B cell (primary cell): ENCODE measurements at regions not wholly inside any gene's neighbourhood (a gene's known extent, or its start where the extent isn't known, plus 50 kb on each side); places are given as distances from the start of the nearest gene placed in this dataset.

Experiments
- ATAC-seq: fragments of 200-7000 bp; cut with Tn5 transposase; one replicate; pipeline ENCODE4 v1.10.0; 2021; ENCODE audit warnings: low read depth, mild to moderate bottlenecking, moderate number of reproducible peaks, moderate library complexity
- CTCF ChIA-PET: fragments of 350-600 bp; sonication (Branson Sonifier 250); formaldehyde crosslinking; loops from one replicate; lab custom pipeline; 2021; ENCODE audit warnings: antibody characterized with exemption, inconsistent platforms; lab: Charles Lee
- POLR2A ChIA-PET: fragments of 350-600 bp; sonication (Branson Sonifier 250); formaldehyde crosslinking; loops from one replicate; lab custom pipeline; 2021; ENCODE audit warnings: antibody characterized with exemption; lab: Charles Lee
- DNase-seq: peaks from one replicate; pipeline ENCODE4 v3.0.0; 2013
- H2AFZ ChIP-seq: 2 replicates; pipeline ENCODE4 v1.6.1; 2012; ENCODE audit warnings: mild to moderate bottlenecking, low read depth, low read length; ENCODE audit not compliant: insufficient read depth, poor library complexity, severe bottlenecking
- H3K27ac ChIP-seq, 2 donors: 1 replicate in 1 of 2; 2 replicates in 1 of 2; pipeline ENCODE4 v1.5.1; 2012 to 2013; ENCODE audit warnings: low read length in 2 of 2, mild to moderate bottlenecking in 2 of 2, moderate library complexity in 1 of 2
- H3K27me3 ChIP-seq, 4 experiments: fragments of 200-600 bp in 1 of 4; sonication (generic) in 1 of 4; replicated peaks in 1 of 4; 1 replicate in 2 of 4; 2 replicates in 2 of 4; pipeline versions ENCODE4 v1.6.1 to v1.7.0; 2013 to 2016; ENCODE audit warnings: low read length in 3 of 4, mild to moderate bottlenecking in 2 of 4, mixed read lengths in 1 of 4, moderate library complexity in 1 of 4; ENCODE audit not compliant: insufficient read depth in 4 of 4, control insufficient read depth in 3 of 4; ENCODE audit errors: control extremely low read depth in 1 of 4
- H3K36me3 ChIP-seq, 2 experiments: replicated peaks in 1 of 2; 1 replicate in 1 of 2; 2 replicates in 1 of 2; pipeline versions ENCODE4 v1.6.1 to v1.7.1; 2013; ENCODE audit warnings: low read length in 1 of 2; ENCODE audit not compliant: insufficient read depth in 2 of 2, control insufficient read depth in 1 of 2; ENCODE audit errors: control extremely low read depth in 1 of 2, extremely low read depth in 1 of 2
- H3K4me1 ChIP-seq, 2 donors: fragments of 200-600 bp in 1 of 2; sonication (generic) in 1 of 2; 1 replicate in 1 of 2; 2 replicates in 1 of 2; pipeline versions ENCODE4 v1.5.1 to v1.6.1; 2013 to 2017; ENCODE audit warnings: low read length in 2 of 2; ENCODE audit not compliant: control insufficient read depth in 2 of 2, insufficient read depth in 2 of 2
- H3K4me2 ChIP-seq: replicated peaks from 2 replicates; pipeline ENCODE3; 2012; ENCODE audit warnings: mild to moderate bottlenecking, low read depth, low read length; ENCODE audit not compliant: poor library complexity, severe bottlenecking
- H3K4me3 ChIP-seq, 5 experiments: fragments of 200-600 bp in 1 of 5; sonication (generic) in 1 of 5; 1 replicate in 3 of 5; 2 replicates in 2 of 5; pipeline versions ENCODE4 v1.5.1 to v1.7.0; 2011 to 2016; ENCODE audit warnings: low read length in 4 of 5, mild to moderate bottlenecking in 4 of 5, low read depth in 2 of 5, control low read depth in 1 of 5, moderate library complexity in 1 of 5; ENCODE audit not compliant: insufficient read depth in 1 of 5; ENCODE audit errors: control extremely low read depth in 1 of 5, extremely low read depth in 1 of 5
- H3K79me2 ChIP-seq: fragments of 200-600 bp; sonication (generic); one replicate; pipeline ENCODE4 v1.6.0; 2016; ENCODE audit warnings: low read length; ENCODE audit not compliant: control insufficient read depth, insufficient read depth
- H3K9ac ChIP-seq: fragments of 200-600 bp; sonication (generic); 2 replicates; pipeline ENCODE4 v1.6.1; 2017; ENCODE audit warnings: mild to moderate bottlenecking, low read length, moderate library complexity
- H3K9me3 ChIP-seq, 3 donors: one replicate each; pipeline versions ENCODE4 v1.6.1 to v1.7.1; 2013; ENCODE audit warnings: low read length in 2 of 3; ENCODE audit not compliant: control insufficient read depth in 2 of 3, insufficient read depth in 1 of 3; ENCODE audit errors: control extremely low read depth in 1 of 3
- H4K20me1 ChIP-seq: 2 replicates; pipeline ENCODE4 v1.6.0; 2012; ENCODE audit warnings: mild to moderate bottlenecking, low read length; ENCODE audit not compliant: insufficient read depth, control insufficient read depth, poor library complexity, severe bottlenecking
- H3K27ac Mint-ChIP-seq: one replicate; pipeline ENCODE4 v1.8.0; 2021; ENCODE audit warnings: mixed read lengths
- H3K27me3 Mint-ChIP-seq: one replicate; pipeline ENCODE4 v1.8.0; 2021; ENCODE audit warnings: mixed read lengths
- H3K4me1 Mint-ChIP-seq: one replicate; pipeline ENCODE4 v1.8.0; 2021; ENCODE audit warnings: mixed read lengths
- H3K4me3 Mint-ChIP-seq: one replicate; pipeline ENCODE4 v1.8.0; 2021; ENCODE audit warnings: mixed read lengths
- H3K9me3 Mint-ChIP-seq: one replicate; pipeline ENCODE4 v1.8.0; 2022; ENCODE audit warnings: mixed read lengths; ENCODE audit not compliant: insufficient read depth
- CTCF ChIP-seq: fragments of 200-600 bp; IDR thresholded peaks from one replicate; pipeline ENCODE4 v1.8.0; 2022; ENCODE audit warnings: antibody characterized with exemption, mild to moderate bottlenecking
- EZH2 ChIP-seq: IDR thresholded peaks from 2 replicates; pipeline ENCODE4 v1.6.1; 2012; ENCODE audit warnings: borderline replicate concordance, low read depth, mild to moderate bottlenecking, moderate library complexity, low read length; ENCODE audit not compliant: insufficient read depth, poor library complexity, severe bottlenecking
- WGBS: methylation state at CpG from one replicate; pipeline ENCODE4 v1.1.5; 2013; ENCODE audit warnings: missing lambda C conversion rate; ENCODE audit not compliant: insufficient coverage; 5-methylcytosine and 5-hydroxymethylcytosine counted together
- intact Hi-C: fragments of 100-400 bp; cut with micrococcal nuclease; formaldehyde crosslinking; loops from one replicate; pipeline ENCODE4 v1.10.0; 2022

GRCh38 chr3:124256599-124256998 lies 264.7 kb upstream of the ROPN1 start:
- intact Hi-C loops: no loop called here
- no peak overlapping the region for H3K27ac Mint-ChIP-seq

GRCh38 chr3:124257336-124257864 lies 265.5 kb upstream of the ROPN1 start:
- POLR2A ChIA-PET: no interaction called here
- 0% methylated on average over 1 of the region's 1 CpG for WGBS
- peaks cover 0 to 4% (median 0%) of the 10 kb centered on the region in 4 experiments for H3K27me3 ChIP-seq
- CTCF ChIA-PET: no interaction called here
- no peaks in the 10 kb centered on the region for H3K79me2 ChIP-seq
- H3K9me3 ChIP-seq: no peaks in the 10 kb centered on the region
- no peaks in the 10 kb centered on the region for H3K4me1 Mint-ChIP-seq
- H3K36me3 ChIP-seq: no peaks in the 10 kb centered on the region
- no peaks in the 10 kb centered on the region for H3K9me3 Mint-ChIP-seq
- H3K4me2 ChIP-seq: no peak overlapping the region
- no peak overlapping the region for H3K4me3 Mint-ChIP-seq
- DNase-seq: no peak
- H3K27ac ChIP-seq: no peak overlapping the region
- no peak overlapping the region for H2AFZ ChIP-seq
- intact Hi-C loops: no loop called here
- TF ChIP-seq EZH2: no peak
- TF ChIP-seq CTCF: no peak
- no peak overlapping the region for H3K27ac Mint-ChIP-seq
- ATAC-seq: no peak
- H4K20me1 ChIP-seq: no peaks in the 10 kb centered on the region
- peaks cover 17% of the 10 kb centered on the region for H3K27me3 Mint-ChIP-seq
- H3K9ac ChIP-seq: no peak overlapping the region
- no peak overlapping the region for H3K4me3 ChIP-seq
- H3K4me1 ChIP-seq: no peaks in the 10 kb centered on the region

More at GRCh38 chr3:124256599-124256998, 264.7 kb upstream of the ROPN1 start:
- Histone ChIP-seq H4K20me1 (no peaks in the 10 kb centered on the region), H3K4me3 (no peak overlapping the region), H3K4me1 (no peaks in the 10 kb centered on the region), H3K9ac (no peak overlapping the region), H2AFZ (no peak overlapping the region), H3K36me3 (no peaks in the 10 kb centered on the region), H3K79me2 (no peaks in the 10 kb centered on the region), H3K27me3 (peaks cover 0 to 5% (median 0%) of the 10 kb centered on the region in 4 experiments), H3K27ac (no peak overlapping the region), H3K4me2 (no peak overlapping the region), H3K9me3 (no peaks in the 10 kb centered on the region)
- ChIA-PET CTCF (no interaction called here), POLR2A (no interaction called here)
- DNase-seq: no peak
- no peak for ATAC-seq
- H3K9me3 Mint-ChIP-seq: no peaks in the 10 kb centered on the region
- peaks cover 22% of the 10 kb centered on the region for H3K27me3 Mint-ChIP-seq
- no peaks in the 10 kb centered on the region for H3K4me1 Mint-ChIP-seq
- 91% methylated on average over 2 of the region's 4 CpGs for WGBS
- TF ChIP-seq CTCF: no peak
- TF ChIP-seq EZH2: no peak
- H3K4me3 Mint-ChIP-seq: no peak overlapping the region
